HG03342 (cell line): ENCODE measurements at regions not wholly inside any gene's neighbourhood (a gene's known extent, or its start where the extent isn't known, plus 50 kb on each side); places are given as distances from the start of the nearest gene placed in this dataset.
"Not testable (repeated sequence)": the region's sequence is repeated elsewhere in the genome, so short reads cannot be mapped to it uniquely, and the experiment has no call there.

Source experiments
- ATAC-seq: cut with Tn5 transposase; IDR thresholded peaks from one replicate; pipeline ENCODE4 v1.9.1; 2021; ENCODE audit warnings: mild to moderate bottlenecking, moderate library complexity; ENCODE audit not compliant: unreplicated experiment

GRCh38 chr4:22630161-22630975 lies 62.4 kb upstream of the GBA3 start:
- not testable (repeated sequence) for ATAC-seq

- ATAC-seq: peak; percentile 56
Observed at GRCh38 chr4:22631167-22631566, 61.6 kb upstream of the GBA3 start.

- ATAC-seq: no peak
Observed at GRCh38 chr4:22634541-22635181, 58.1 kb upstream of the GBA3 start.

- not testable (repeated sequence) for ATAC-seq
Observed at GRCh38 chr4:22635182-22635549, 57.6 kb upstream of the GBA3 start.

- ATAC-seq: no peak
Observed at GRCh38 chr4:22635692-22636091, 57.0 kb upstream of the GBA3 start.

GRCh38 chr4:22637306-22637705 lies 55.4 kb upstream of the GBA3 start:
- no peak for ATAC-seq
